ENCODE measurements at regions not wholly inside any gene's neighbourhood (a gene's known extent, or its start where the extent isn't known, plus 50 kb on each side); places are given as distances from the start of the nearest gene placed in this dataset.

DNA sequence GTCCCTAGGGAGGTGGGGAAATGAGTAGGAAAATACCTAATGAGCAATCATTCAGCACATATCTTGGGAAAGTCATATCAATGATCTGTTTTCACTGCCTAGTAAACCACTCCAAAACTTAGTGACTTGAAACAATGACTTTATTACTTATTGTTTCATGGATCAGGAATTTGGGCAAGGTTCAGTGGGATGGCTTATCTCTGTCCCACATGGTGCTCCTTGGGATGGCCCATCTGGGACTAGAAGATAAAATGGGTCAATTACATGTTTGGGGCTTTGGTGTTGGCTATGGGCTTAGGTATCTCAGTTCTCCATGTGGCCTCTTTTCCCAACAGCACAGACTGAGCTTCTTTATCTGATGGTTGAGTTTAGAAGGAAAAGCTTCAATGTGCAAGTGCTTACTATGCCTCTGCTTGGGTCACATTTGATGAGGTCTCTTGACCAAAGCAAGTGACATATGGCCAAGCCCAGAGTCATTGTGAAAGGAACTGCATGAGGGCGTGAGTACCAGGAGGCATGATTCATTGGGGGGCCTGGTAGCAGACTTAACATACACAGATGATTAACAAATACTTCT is 218.1 kb upstream of the TNP1 start:
- 0% methylated on average over 1 of the region's 1 CpG for WGBS (ENCODE audit: low lambda C conversion rate)
- intact Hi-C loops (cut with micrococcal nuclease; ENCODE audit: unreplicated experiment) = no loop called here
- in situ Hi-C loops (cut with HindIII; ENCODE audit: extremely low pct_ligation_motif_present, low pct_unique_long_range_greater_than_20kb) = no loop called here
- no peaks in the 10 kb centered on the region for H3K4me1 ChIP-seq (ENCODE audit: insufficient read depth, low read length)
- H3K9me3 ChIP-seq (ENCODE audit: low read length) = no peaks in the 10 kb centered on the region
- FAIRE-seq (no peak), DNase-seq (ENCODE audit: low spot score) (no peak), ATAC-seq (no peak)
- BruUV-seq (replicated peaks) = no TSS peak
- ChIA-PET CTCF (ENCODE audit: low intra/inter-chr PET ratio, low total read pairs) (no interaction called here), POLR2A (no interaction called here)
- H4K20me1 ChIP-seq (ENCODE audit: insufficient read depth, low read length) = no peaks in the 10 kb centered on the region
- H3K36me3 ChIP-seq (replicated peaks in 1 of 2; ENCODE audit: control insufficient read depth in 1 of 2, insufficient read depth in 2 of 2, low read length in 2 of 2) = no peaks in the 10 kb centered on the region
- H3K27me3 ChIP-seq (ENCODE audit: control insufficient read depth in 1 of 2, insufficient read depth in 2 of 2, low read length in 2 of 2) = no peaks in the 10 kb centered on the region; a peak in 2 of 5 replicates
- no peak overlapping the region for H3K9ac ChIP-seq (ENCODE audit: insufficient read depth, low read depth, low read length)
- H3K27ac ChIP-seq (ENCODE audit: extremely low read length, insufficient read depth, low read length) = no peak overlapping the region
- no peak overlapping the region for H3K4me2 ChIP-seq (ENCODE audit: low read depth, low read length)
- H2AFZ ChIP-seq (ENCODE audit: low read length) = no peak overlapping the region
- TF ChIP-seq SRSF4 (IDR thresholded peaks at IDR 0.05; ENCODE audit: low read depth, low read length, poor library complexity, severe bottlenecking) = no peak
- no peak for TF ChIP-seq GLI4 (CRISPR knock-in tag; IDR thresholded peaks at IDR 0.05; ENCODE audit: borderline replicate concordance)
- TF ChIP-seq FOXK1 (CRISPR knock-in tag; IDR thresholded peaks at IDR 0.05; ENCODE audit: borderline replicate concordance, low read depth) = no peak
- TF ChIP-seq, protein P1, sequence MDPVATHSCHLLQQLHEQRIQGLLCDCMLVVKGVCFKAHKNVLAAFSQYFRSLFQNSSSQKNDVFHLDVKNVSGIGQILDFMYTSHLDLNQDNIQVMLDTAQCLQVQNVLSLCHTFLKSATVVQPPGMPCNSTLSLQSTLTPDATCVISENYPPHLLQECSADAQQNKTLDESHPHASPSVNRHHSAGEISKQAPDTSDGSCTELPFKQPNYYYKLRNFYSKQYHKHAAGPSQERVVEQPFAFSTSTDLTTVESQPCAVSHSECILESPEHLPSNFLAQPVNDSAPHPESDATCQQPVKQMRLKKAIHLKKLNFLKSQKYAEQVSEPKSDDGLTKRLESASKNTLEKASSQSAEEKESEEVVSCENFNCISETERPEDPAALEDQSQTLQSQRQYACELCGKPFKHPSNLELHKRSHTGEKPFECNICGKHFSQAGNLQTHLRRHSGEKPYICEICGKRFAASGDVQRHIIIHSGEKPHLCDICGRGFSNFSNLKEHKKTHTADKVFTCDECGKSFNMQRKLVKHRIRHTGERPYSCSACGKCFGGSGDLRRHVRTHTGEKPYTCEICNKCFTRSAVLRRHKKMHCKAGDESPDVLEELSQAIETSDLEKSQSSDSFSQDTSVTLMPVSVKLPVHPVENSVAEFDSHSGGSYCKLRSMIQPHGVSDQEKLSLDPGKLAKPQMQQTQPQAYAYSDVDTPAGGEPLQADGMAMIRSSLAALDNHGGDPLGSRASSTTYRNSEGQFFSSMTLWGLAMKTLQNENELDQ (CRISPR knock-in tag; IDR thresholded peaks at IDR 0.05; ENCODE audit: borderline replicate concordance) = no peak
- TF ChIP-seq ZNF501 (CRISPR knock-in tag; IDR thresholded peaks at IDR 0.05) = no peak
- TF ChIP-seq PAWR (CRISPR knock-in tag; IDR thresholded peaks at IDR 0.05; ENCODE audit: borderline replicate concordance) = no peak
- TF ChIP-seq, protein P2, sequence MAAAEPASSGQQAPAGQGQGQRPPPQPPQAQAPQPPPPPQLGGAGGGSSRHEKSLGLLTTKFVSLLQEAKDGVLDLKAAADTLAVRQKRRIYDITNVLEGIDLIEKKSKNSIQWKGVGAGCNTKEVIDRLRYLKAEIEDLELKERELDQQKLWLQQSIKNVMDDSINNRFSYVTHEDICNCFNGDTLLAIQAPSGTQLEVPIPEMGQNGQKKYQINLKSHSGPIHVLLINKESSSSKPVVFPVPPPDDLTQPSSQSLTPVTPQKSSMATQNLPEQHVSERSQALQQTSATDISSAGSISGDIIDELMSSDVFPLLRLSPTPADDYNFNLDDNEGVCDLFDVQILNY (CRISPR knock-in tag; conservative IDR thresholded peaks at IDR 0.05) = no peak
- TF ChIP-seq AGO2 (optimal IDR thresholded peaks at IDR 0.05; ENCODE audit: low read depth, low read length) = no peak
- no peak overlapping the region for H3K4me3 ChIP-seq (replicated peaks in 1 of 3; ENCODE audit: insufficient read depth in 1 of 3, low read depth in 2 of 3, low read length in 3 of 3)
- no peaks in the 10 kb centered on the region for H3K79me2 ChIP-seq (ENCODE audit: insufficient read depth, low read length)
